ENCODE measurements at regions not wholly inside any gene's neighbourhood (a gene's known extent, or its start where the extent isn't known, plus 50 kb on each side); places are given as distances from the start of the nearest gene placed in this dataset.
"Not testable (repeated sequence)": the region's sequence is repeated elsewhere in the genome, so short reads cannot be mapped to it uniquely, and the experiment has no call there.

GRCh38 chr7:25725451-25725850 lies 426.5 kb upstream of the NFE2L3 start:
- no peak for DNase-seq

- no peak for DNase-seq
Observed at GRCh38 chr7:25726170-25726780, 425.7 kb upstream of the NFE2L3 start.

- no peak for DNase-seq
Observed at GRCh38 chr7:25726781-25727311, 425.2 kb upstream of the NFE2L3 start.

GRCh38 chr7:25727446-25727845 lies 424.6 kb upstream of the NFE2L3 start:
- no peak for DNase-seq

- no peak for DNase-seq
Observed at GRCh38 chr7:25727876-25728275, 424.1 kb upstream of the NFE2L3 start.

- DNase-seq: no peak
Observed at GRCh38 chr7:25731068-25731845, 420.7 kb upstream of the NFE2L3 start.

- no peak for DNase-seq
Observed at GRCh38 chr7:25731846-25732245, 420.2 kb upstream of the NFE2L3 start.

GRCh38 chr7:25732766-25733217 lies 419.2 kb upstream of the NFE2L3 start:
- DNase-seq: no peak

- no peak for DNase-seq
Observed at GRCh38 chr7:25735674-25736242, 416.2 kb upstream of the NFE2L3 start.

- DNase-seq: no peak
Observed at GRCh38 chr7:25738528-25738927, 413.5 kb upstream of the NFE2L3 start.

- no peak for DNase-seq
Observed at GRCh38 chr7:25739143-25739542, 412.9 kb upstream of the NFE2L3 start.

- no peak for DNase-seq
Observed at GRCh38 chr7:25742316-25742715, 409.7 kb upstream of the NFE2L3 start.

- DNase-seq: not testable (repeated sequence)
Observed at GRCh38 chr7:25743670-25744451, 408.1 kb upstream of the NFE2L3 start.

GRCh38 chr7:25750744-25751508 lies 401.1 kb upstream of the NFE2L3 start:
- no peak for DNase-seq

- no peak for DNase-seq
Observed at GRCh38 chr7:25752154-25752553, 399.8 kb upstream of the NFE2L3 start.

- no peak for DNase-seq
Observed at GRCh38 chr7:25752967-25753791, 398.8 kb upstream of the NFE2L3 start.

- DNase-seq: no peak
Observed at GRCh38 chr7:25753837-25754236, 398.2 kb upstream of the NFE2L3 start.

GRCh38 chr7:25754333-25754732 lies 397.7 kb upstream of the NFE2L3 start:
- DNase-seq: no peak

- DNase-seq: no peak
Observed at GRCh38 chr7:25754751-25755150, 397.2 kb upstream of the NFE2L3 start.

GRCh38 chr7:25756601-25757000 lies 395.4 kb upstream of the NFE2L3 start:
- DNase-seq: no peak

GRCh38 chr7:25758559-25758958 lies 393.4 kb upstream of the NFE2L3 start:
- no peak for DNase-seq

Measured in activated gamma-delta T cell (primary cell).